ENCODE measurements at regions not wholly inside any gene's neighbourhood (a gene's known extent, or its start where the extent isn't known, plus 50 kb on each side); places are given as distances from the start of the nearest gene placed in this dataset.
A peak's percentile ranks its signal among the peaks of the same experiment; 100 is the strongest.

DNA sequence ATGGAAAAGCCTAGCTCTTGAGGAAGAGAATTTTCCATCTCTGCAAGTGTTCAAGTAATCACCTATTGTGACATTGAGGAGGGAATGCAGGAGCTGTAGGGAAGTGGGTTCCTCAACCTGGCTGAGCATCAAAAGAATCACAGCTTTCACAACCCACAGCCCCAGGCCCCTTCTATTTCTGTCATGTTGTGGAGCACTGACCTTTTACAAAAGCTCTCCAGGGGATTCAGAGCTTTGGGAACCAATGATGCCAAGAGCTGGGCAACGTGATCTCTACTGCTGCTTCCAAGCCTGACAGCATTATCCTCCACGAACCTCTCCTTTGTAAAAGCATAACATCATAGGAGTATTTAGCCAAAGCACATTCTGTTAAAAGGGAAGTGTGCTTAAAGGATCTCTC lies 231.1 kb downstream of the ADAMTS9 start:
- no peak overlapping the region for H3K4me3 ChIP-seq (ENCODE audit: low read depth, low read length)
- TF ChIP-seq, protein P1, sequence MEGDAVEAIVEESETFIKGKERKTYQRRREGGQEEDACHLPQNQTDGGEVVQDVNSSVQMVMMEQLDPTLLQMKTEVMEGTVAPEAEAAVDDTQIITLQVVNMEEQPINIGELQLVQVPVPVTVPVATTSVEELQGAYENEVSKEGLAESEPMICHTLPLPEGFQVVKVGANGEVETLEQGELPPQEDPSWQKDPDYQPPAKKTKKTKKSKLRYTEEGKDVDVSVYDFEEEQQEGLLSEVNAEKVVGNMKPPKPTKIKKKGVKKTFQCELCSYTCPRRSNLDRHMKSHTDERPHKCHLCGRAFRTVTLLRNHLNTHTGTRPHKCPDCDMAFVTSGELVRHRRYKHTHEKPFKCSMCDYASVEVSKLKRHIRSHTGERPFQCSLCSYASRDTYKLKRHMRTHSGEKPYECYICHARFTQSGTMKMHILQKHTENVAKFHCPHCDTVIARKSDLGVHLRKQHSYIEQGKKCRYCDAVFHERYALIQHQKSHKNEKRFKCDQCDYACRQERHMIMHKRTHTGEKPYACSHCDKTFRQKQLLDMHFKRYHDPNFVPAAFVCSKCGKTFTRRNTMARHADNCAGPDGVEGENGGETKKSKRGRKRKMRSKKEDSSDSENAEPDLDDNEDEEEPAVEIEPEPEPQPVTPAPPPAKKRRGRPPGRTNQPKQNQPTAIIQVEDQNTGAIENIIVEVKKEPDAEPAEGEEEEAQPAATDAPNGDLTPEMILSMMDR (IDR thresholded peaks at IDR 0.05; ENCODE audit: insufficient read depth, low read length) = no peak
- no peak for DNase-seq (ENCODE audit: low read depth)

GRCh38 chr3:64455351-64455750 lies 230.1 kb upstream of the PRICKLE2 start:
- DNase-seq (ENCODE audit: low read depth) = no peak
- TF ChIP-seq, protein P1 (IDR thresholded peaks at IDR 0.05; ENCODE audit: insufficient read depth, low read length) = no peak
- H3K4me3 ChIP-seq (ENCODE audit: low read depth, low read length) = no peak overlapping the region

GRCh38 chr3:64454768-64455167 lies 229.5 kb upstream of the PRICKLE2 start:
- DNase-seq (ENCODE audit: low read depth) = no peak
- no peak overlapping the region for H3K4me3 ChIP-seq (ENCODE audit: low read depth, low read length)
- TF ChIP-seq, protein P1 (IDR thresholded peaks at IDR 0.05; ENCODE audit: insufficient read depth, low read length) = no peak

DNA sequence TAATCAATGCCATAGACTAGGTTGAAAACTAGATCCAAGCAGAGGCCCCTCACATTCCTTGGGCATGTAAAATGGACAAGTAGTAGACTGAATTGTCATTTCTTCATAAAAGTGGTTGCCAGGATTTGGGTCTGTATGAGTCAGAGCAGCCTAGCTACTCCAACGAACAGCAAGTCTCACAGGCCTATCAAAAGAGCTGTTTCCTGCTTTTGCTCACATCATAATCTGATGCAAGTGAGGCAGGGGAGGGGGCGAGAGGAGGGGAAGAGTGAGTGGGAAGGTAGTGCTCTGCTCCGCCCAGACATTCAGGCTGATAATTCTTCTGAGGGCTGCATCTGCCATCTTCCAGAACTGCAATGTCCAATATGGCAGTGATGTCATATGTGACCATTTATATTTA lies 228.9 kb upstream of the PRICKLE2 start:
- H3K4me3 ChIP-seq (ENCODE audit: low read depth, low read length) = no peak overlapping the region
- TF ChIP-seq, protein P1 (IDR thresholded peaks at IDR 0.05; ENCODE audit: insufficient read depth, low read length) = no peak
- peak; percentile 67 for DNase-seq (ENCODE audit: low read depth)

DNA sequence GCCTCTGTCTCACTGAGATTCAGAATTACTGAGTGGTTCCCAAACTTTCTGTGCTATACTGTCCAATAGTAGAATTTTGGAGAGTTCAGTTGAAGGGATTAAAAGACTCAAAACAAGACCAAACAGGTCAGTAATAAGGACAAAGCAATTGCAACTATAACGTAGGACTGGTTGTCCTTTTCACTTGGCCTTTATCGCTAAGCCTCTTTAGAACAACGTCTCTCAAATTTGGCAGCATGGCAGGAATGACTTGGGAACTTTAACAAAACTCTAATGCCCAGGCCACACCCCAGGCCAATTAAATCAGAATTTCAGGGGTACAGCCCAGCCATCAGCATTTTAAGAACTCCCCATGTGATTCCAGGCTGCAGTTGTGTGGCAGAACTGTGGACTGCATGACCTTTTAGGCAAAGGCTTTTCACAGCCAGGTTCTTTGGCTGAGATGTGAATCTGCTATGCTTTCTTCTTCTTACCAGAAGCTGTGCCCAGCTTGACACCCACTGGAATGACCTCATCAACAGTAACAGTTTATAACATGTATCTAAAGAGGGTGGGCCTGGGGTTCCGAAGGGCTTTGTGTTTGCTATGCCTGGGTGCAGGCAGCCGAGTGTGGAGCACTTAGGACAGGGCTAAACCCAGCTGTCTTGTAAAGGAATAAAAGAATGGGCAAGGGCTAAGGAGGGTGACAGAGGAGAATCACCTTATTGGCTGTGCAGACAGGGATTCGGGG lies 226.2 kb upstream of the PRICKLE2 start:
- TF ChIP-seq, protein P1 (IDR thresholded peaks at IDR 0.05; ENCODE audit: insufficient read depth, low read length) = no peak
- no peak overlapping the region for H3K4me3 ChIP-seq (ENCODE audit: low read depth, low read length)
- no peak for DNase-seq (ENCODE audit: low read depth)

DNA sequence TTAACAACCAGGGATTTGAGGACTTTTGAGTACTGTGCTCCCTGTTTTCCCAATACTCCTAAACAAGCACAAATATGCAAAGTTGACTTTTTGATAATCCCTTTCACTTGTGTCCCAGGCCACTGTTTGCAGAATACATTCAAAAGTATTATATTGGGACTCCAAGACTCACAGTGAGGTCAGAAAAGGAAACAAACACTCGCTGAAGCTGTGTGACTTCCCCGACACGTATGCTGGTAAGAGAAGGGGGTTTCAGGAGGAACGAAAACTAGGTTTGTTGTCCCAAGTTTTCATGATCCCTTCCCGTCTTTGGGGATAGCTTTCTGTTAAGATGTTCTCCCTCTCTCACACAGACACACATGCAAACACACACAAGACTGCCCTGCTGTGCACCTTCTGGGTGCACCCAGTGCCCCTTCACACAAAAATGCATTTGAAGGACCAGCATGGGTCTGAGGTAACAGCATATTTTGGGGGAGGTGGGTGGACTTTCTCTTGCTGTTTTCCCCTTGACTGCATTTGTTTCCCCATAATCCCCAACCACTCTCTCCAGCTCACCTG lies 225.2 kb upstream of the PRICKLE2 start:
- no peak for DNase-seq (ENCODE audit: low read depth)
- H3K4me3 ChIP-seq (ENCODE audit: low read depth, low read length) = no peak overlapping the region
- TF ChIP-seq, protein P1 (IDR thresholded peaks at IDR 0.05; ENCODE audit: insufficient read depth, low read length) = no peak

Measured in fibroblast of the aortic adventitia (primary cell).